ENCODE measurements at regions not wholly inside any gene's neighbourhood (a gene's known extent, or its start where the extent isn't known, plus 50 kb on each side); places are given as distances from the start of the nearest gene placed in this dataset.

GRCh38 chr4:130329036-130329435 lies 1233.1 kb downstream of the C4orf33 start:
- no peak overlapping the region for H3K4me3 ChIP-seq (replicated peaks in 1 of 3)
- no peaks in the 10 kb centered on the region for H3K27me3 ChIP-seq
- H3K27ac ChIP-seq, result no peak overlapping the region
- no peak for TF ChIP-seq POLR2A (IDR thresholded peaks at IDR 0.05)
- TF ChIP-seq CTCF (IDR thresholded peaks at IDR 0.05), result no peak
- H3K36me3 ChIP-seq, result no peaks in the 10 kb centered on the region
- no peaks in the 10 kb centered on the region for H3K4me1 ChIP-seq
- intact Hi-C loops (cut with DNase I), result no loop called here
- no peak for DNase-seq
- H3K9me3 ChIP-seq, result no peaks in the 10 kb centered on the region

- TF ChIP-seq POLR2A (IDR thresholded peaks at IDR 0.05) (no peak), CTCF (IDR thresholded peaks at IDR 0.05) (no peak)
- Histone ChIP-seq H3K4me1 (no peaks in the 10 kb centered on the region), H3K27me3 (no peaks in the 10 kb centered on the region), H3K9me3 (no peaks in the 10 kb centered on the region), H3K4me3 (replicated peaks in 1 of 3) (no peak overlapping the region), H3K36me3 (no peaks in the 10 kb centered on the region), H3K27ac (no peak overlapping the region)
- intact Hi-C loops (cut with DNase I), result no loop called here
- DNase-seq, result no peak
- WGBS, 2 donors, result 85 to 89% methylated on average over 4 of the region's 4 CpGs
Measured at GRCh38 chr4:130333241-130333759, 1237.3 kb downstream of the C4orf33 start.

- no peak for TF ChIP-seq POLR2A (IDR thresholded peaks at IDR 0.05)
- TF ChIP-seq CTCF (IDR thresholded peaks at IDR 0.05), result no peak
- 43 to 45% methylated on average over 5 of the region's 5 CpGs for WGBS, 2 donors
- Histone ChIP-seq H3K4me3 (replicated peaks in 1 of 3) (no peak overlapping the region), H3K9me3 (no peaks in the 10 kb centered on the region), H3K27ac (no peak overlapping the region), H3K27me3 (no peaks in the 10 kb centered on the region), H3K4me1 (no peaks in the 10 kb centered on the region), H3K36me3 (no peaks in the 10 kb centered on the region)
- peak; percentile 1 to 49 for DNase-seq
- intact Hi-C loops (cut with DNase I), result no loop called here
Measured at GRCh38 chr4:130335417-130336194, 1239.7 kb downstream of the C4orf33 start.

GRCh38 chr4:130336585-130337217 lies 1240.7 kb downstream of the C4orf33 start:
- no peaks in the 10 kb centered on the region for H3K36me3 ChIP-seq
- no peaks in the 10 kb centered on the region for H3K27me3 ChIP-seq
- WGBS, 2 donors, result 87% methylated on average over 5 of the region's 5 CpGs
- intact Hi-C loops (cut with DNase I), result no loop called here
- H3K9me3 ChIP-seq, result no peaks in the 10 kb centered on the region
- H3K4me1 ChIP-seq, result no peaks in the 10 kb centered on the region
- H3K4me3 ChIP-seq (replicated peaks in 1 of 3), result no peak overlapping the region
- no peak overlapping the region for H3K27ac ChIP-seq
- DNase-seq, result no peak
- TF ChIP-seq CTCF (IDR thresholded peaks at IDR 0.05) (peak in 3 of 6 experiments; percentile 14 to 38 (median 33)), POLR2A (IDR thresholded peaks at IDR 0.05) (no peak)

- Histone ChIP-seq H3K4me3 (replicated peaks in 1 of 3) (no peak overlapping the region), H3K4me1 (no peaks in the 10 kb centered on the region), H3K27ac (no peak overlapping the region), H3K36me3 (no peaks in the 10 kb centered on the region), H3K9me3 (no peaks in the 10 kb centered on the region), H3K27me3 (no peaks in the 10 kb centered on the region)
- peak; percentile 13 to 56 for DNase-seq
- intact Hi-C loops (cut with DNase I), result no loop called here
- no peak for TF ChIP-seq POLR2A (IDR thresholded peaks at IDR 0.05)
- no peak for TF ChIP-seq CTCF (IDR thresholded peaks at IDR 0.05)
- 14 to 25% methylated on average over 1 of the region's 1 CpG for WGBS, 2 donors
Measured at GRCh38 chr4:130338851-130339250, 1242.9 kb downstream of the C4orf33 start.
